Neural cell (in vitro differentiated cells): ENCODE measurements at regions not wholly inside any gene's neighbourhood (a gene's known extent, or its start where the extent isn't known, plus 50 kb on each side); places are given as distances from the start of the nearest gene placed in this dataset.
A peak's percentile ranks its signal among the peaks of the same experiment; 100 is the strongest.

ENCODE experiments used
- H2AFZ ChIP-seq: fragments of 200-600, 300-800 bp; sonication (generic), shearing (Covaris generic); 2 replicates; pipeline ENCODE4 v1.6.0; 2014; ENCODE audit warnings: low read depth, mild to moderate bottlenecking, antibody characterized with exemption, low read length, moderate library complexity
- H3F3A ChIP-seq: fragments of 200-600 bp; shearing (Covaris generic); 2 replicates; pipeline ENCODE4 v1.6.1; 2016; ENCODE audit warnings: mild to moderate bottlenecking, moderate library complexity, mixed read lengths, antibody characterized with exemption, low read length; ENCODE audit not compliant: insufficient read depth, poor library complexity, severe bottlenecking
- H3K27ac ChIP-seq: fragments of 200-600, 300-800 bp; sonication (generic), shearing (Covaris generic); 2 replicates; pipeline ENCODE4 v1.5.1; 2014; ENCODE audit warnings: mild to moderate bottlenecking, low read length, moderate library complexity
- H3K27me3 ChIP-seq: fragments of 300-800, 200-600 bp; sonication (generic), shearing (Covaris generic); 2 replicates; pipeline ENCODE4 v1.6.0; 2014; ENCODE audit warnings: mild to moderate bottlenecking, low read depth, low read length, moderate library complexity; ENCODE audit not compliant: insufficient read depth
- H3K36me3 ChIP-seq: fragments of 300-800, 200-600 bp; sonication (generic), shearing (Covaris generic); 2 replicates; pipeline ENCODE4 v1.5.1; 2014; ENCODE audit warnings: mild to moderate bottlenecking, antibody characterized with exemption, low read length, moderate library complexity; ENCODE audit not compliant: insufficient read depth
- H3K4me2 ChIP-seq: fragments of 300-800, 200-600 bp; sonication (generic), shearing (Covaris generic); 2 replicates; pipeline ENCODE4 v1.6.0; 2014; ENCODE audit warnings: mild to moderate bottlenecking, low read length
- H3K4me3 ChIP-seq: fragments of 300-800, 200-600 bp; sonication (generic), shearing (Covaris generic); 2 replicates; pipeline ENCODE4 v1.5.1; 2014; ENCODE audit warnings: mild to moderate bottlenecking, low read length, moderate library complexity
- H3K79me2 ChIP-seq: fragments of 200-600 bp; shearing (Covaris generic); replicated peaks from 2 replicates; pipeline ENCODE4 v1.6.0; 2014; ENCODE audit warnings: mild to moderate bottlenecking, low read length, moderate library complexity; ENCODE audit not compliant: insufficient read depth
- H3K9ac ChIP-seq: fragments of 300-800, 200-600 bp; sonication (generic), shearing (Covaris generic); 2 replicates; pipeline ENCODE4 v1.6.1; 2016; ENCODE audit warnings: mild to moderate bottlenecking, low read length, mixed read lengths
- H3K9me2 ChIP-seq: fragments of 200-600 bp; shearing (Covaris generic); 2 replicates; pipeline ENCODE4 v1.6.1; 2016; ENCODE audit warnings: mild to moderate bottlenecking, low read length, mixed read lengths; ENCODE audit not compliant: insufficient read depth
- H3K9me3 ChIP-seq: fragments of 200-600, 300-800 bp; sonication (generic), shearing (Covaris generic); 2 replicates; pipeline ENCODE4 v1.6.1; 2016; ENCODE audit warnings: mild to moderate bottlenecking, mixed run types, low read length, moderate library complexity, mixed read lengths
- H4K20me1 ChIP-seq: fragments of 200-600 bp; shearing (Covaris generic); 2 replicates; pipeline ENCODE4 v1.6.1; 2016; ENCODE audit warnings: mild to moderate bottlenecking, mixed run types; ENCODE audit not compliant: insufficient read depth
- CTCF ChIP-seq: fragments of 450-650 bp; IDR thresholded peaks from 2 replicates; pipeline ENCODE4 v1.5.1; 2014; ENCODE audit warnings: antibody characterized with exemption, mild to moderate bottlenecking, moderate library complexity; ENCODE audit not compliant: poor library complexity, severe bottlenecking
- EP300 ChIP-seq: fragments of 450-650 bp; conservative IDR thresholded peaks from 2 replicates; pipeline ENCODE4 v1.6.1; 2014; ENCODE audit warnings: antibody characterized with exemption, mild to moderate bottlenecking, moderate library complexity; ENCODE audit not compliant: poor library complexity, severe bottlenecking
- EZH2 ChIP-seq: fragments of 200-600, 300-800 bp; shearing (Covaris generic), sonication (generic); IDR thresholded peaks from 2 replicates; pipeline ENCODE4 v1.6.1; 2014; ENCODE audit warnings: antibody characterized with exemption, low read length, borderline replicate concordance, mild to moderate bottlenecking; ENCODE audit not compliant: insufficient read depth, poor library complexity, severe bottlenecking
- MXI1 ChIP-seq: fragments of 450-650 bp; conservative IDR thresholded peaks from 2 replicates; pipeline ENCODE4 v1.6.1; 2014; ENCODE audit warnings: antibody characterized with exemption, mild to moderate bottlenecking; ENCODE audit not compliant: poor library complexity, severe bottlenecking
- POLR2AphosphoS5 ChIP-seq: IDR thresholded peaks from 2 replicates; pipeline ENCODE4 v1.6.1; 2012
- RAD21 ChIP-seq: fragments of 450-650 bp; conservative IDR thresholded peaks from 2 replicates; pipeline ENCODE4 v1.6.1; 2014; ENCODE audit warnings: antibody characterized with exemption, mild to moderate bottlenecking, moderate library complexity
- REST ChIP-seq: IDR thresholded peaks from 2 replicates; pipeline ENCODE4 v1.6.1; 2012; ENCODE audit warnings: borderline replicate concordance
- SMC3 ChIP-seq: fragments of 450-650 bp; conservative IDR thresholded peaks from 2 replicates; pipeline ENCODE4 v1.6.1; 2014; ENCODE audit warnings: antibody characterized with exemption, mild to moderate bottlenecking, moderate library complexity; ENCODE audit not compliant: poor library complexity
- TAF1 ChIP-seq: IDR thresholded peaks from 2 replicates; pipeline ENCODE4 v1.6.1; 2012; ENCODE audit warnings: low read depth

- H3K4me3 ChIP-seq, result peak overlapping the region; percentile 19
- H3K9me2 ChIP-seq, result no peaks in the 10 kb centered on the region
- no peaks in the 10 kb centered on the region for H3K36me3 ChIP-seq
- H4K20me1 ChIP-seq, result no peaks in the 10 kb centered on the region
- no peak for TF ChIP-seq TAF1
- no peak for TF ChIP-seq MXI1
- TF ChIP-seq EP300, result peak; percentile 52
- TF ChIP-seq REST, result no peak
- no peaks in the 10 kb centered on the region for H3F3A ChIP-seq
- no peaks in the 10 kb centered on the region for H3K79me2 ChIP-seq
- no peaks in the 10 kb centered on the region for H3K27me3 ChIP-seq
- H2AFZ ChIP-seq, result no peak overlapping the region
- H3K27ac ChIP-seq, result peak overlapping the region; percentile 68
- H3K4me2 ChIP-seq, result peak overlapping the region; percentile 15
- peak overlapping the region; percentile 23 for H3K9ac ChIP-seq
- H3K9me3 ChIP-seq, result no peaks in the 10 kb centered on the region
Measured at GRCh38 chr5:18114151-18114757, 480.0 kb downstream of the TAF11L14 start.

- TF ChIP-seq TAF1 (no peak), SMC3 (no peak), EZH2 (no peak), EP300 (no peak), RAD21 (no peak), MXI1 (no peak), CTCF (no peak), POLR2AphosphoS5 (no peak), REST (no peak)
- peak overlapping the region; percentile 2 for H3K27ac ChIP-seq
- no peaks in the 10 kb centered on the region for H3K9me2 ChIP-seq
- H3F3A ChIP-seq, result no peaks in the 10 kb centered on the region
- H3K27me3 ChIP-seq, result no peaks in the 10 kb centered on the region
- no peaks in the 10 kb centered on the region for H3K9me3 ChIP-seq
- H3K4me3 ChIP-seq, result no peak overlapping the region
- no peak overlapping the region for H3K4me2 ChIP-seq
- H3K36me3 ChIP-seq, result no peaks in the 10 kb centered on the region
- no peaks in the 10 kb centered on the region for H4K20me1 ChIP-seq
- H3K79me2 ChIP-seq, result no peaks in the 10 kb centered on the region
- H2AFZ ChIP-seq, result no peak overlapping the region
- H3K9ac ChIP-seq, result no peak overlapping the region
Measured at GRCh38 chr5:18117968-18118367, 483.7 kb downstream of the TAF11L14 start.
